ENCODE measurements at regions not wholly inside any gene's neighbourhood (a gene's known extent, or its start where the extent isn't known, plus 50 kb on each side); places are given as distances from the start of the nearest gene placed in this dataset.

DNA sequence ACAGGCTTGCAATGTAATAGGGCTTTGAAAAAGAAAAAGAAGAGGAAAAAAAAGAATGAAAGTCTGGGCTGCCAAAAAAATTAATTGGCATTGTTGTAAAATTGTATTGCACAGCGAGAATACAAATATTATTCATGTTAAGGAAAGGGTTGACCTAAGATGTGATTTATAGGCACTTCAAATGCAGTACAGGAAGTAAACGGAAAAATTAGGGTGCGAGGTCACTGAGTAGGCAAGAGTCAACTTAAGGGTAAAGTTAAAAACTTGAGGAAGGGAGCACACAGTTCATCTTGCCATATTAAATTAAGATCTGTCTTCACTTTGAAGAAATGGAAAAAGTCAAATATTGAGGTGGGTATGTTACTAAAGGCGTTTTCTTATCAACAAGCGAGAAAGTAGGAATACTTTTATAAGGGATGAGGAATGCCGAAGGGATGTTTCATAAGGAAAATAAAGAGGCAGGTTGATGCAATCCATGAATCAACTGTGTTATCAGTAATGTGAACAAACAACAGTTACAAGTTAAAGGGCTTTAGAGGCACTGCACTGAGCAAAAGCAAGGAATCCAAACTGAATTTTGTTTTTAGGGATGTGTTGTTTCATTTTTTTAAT lies 123.0 kb downstream of the WT1 start:
- DNase-seq, result no peak
- Histone ChIP-seq H3K4me2 (replicated peaks; ENCODE audit: extremely low read depth, low read length, poor library complexity, severe bottlenecking) (no peak overlapping the region), H2AFZ (ENCODE audit: insufficient read depth, low read depth, low read length, poor library complexity, severe bottlenecking) (no peak overlapping the region), H3K4me1 (ENCODE audit: control insufficient read depth in 1 of 2, insufficient read depth in 2 of 2, low read length in 2 of 2) (no peaks in the 10 kb centered on the region), H3K4me3 (replicated peaks in 1 of 3; ENCODE audit: low read depth in 2 of 3, low read length in 3 of 3) (no peak overlapping the region), H3K36me3 (replicated peaks in 1 of 2; ENCODE audit: control insufficient read depth in 1 of 2, insufficient read depth in 2 of 2, low read length in 2 of 2) (no peaks in the 10 kb centered on the region), H3K79me2 (ENCODE audit: insufficient read depth, low read length) (no peaks in the 10 kb centered on the region), H3K9me3 (replicated peaks in 1 of 2; ENCODE audit: control insufficient read depth in 1 of 2, insufficient read depth in 1 of 2, low read length in 2 of 2) (no peaks in the 10 kb centered on the region), H3K27me3 (ENCODE audit: control insufficient read depth in 2 of 2, insufficient read depth in 2 of 2, low read length in 2 of 2) (no peaks in the 10 kb centered on the region), H4K20me1 (ENCODE audit: insufficient read depth, low read length) (no peaks in the 10 kb centered on the region), H3K27ac (ENCODE audit: low read depth in 1 of 2, low read length in 2 of 2) (no peak overlapping the region), H3K9ac (ENCODE audit: insufficient read depth, low read length, poor library complexity, severe bottlenecking) (no peak overlapping the region)
- Mint-ChIP-seq H3K27ac (no peak overlapping the region), H3K9me3 (no peaks in the 10 kb centered on the region), H3K27me3 (ENCODE audit: low read depth in 3 of 3) (no peaks in the 10 kb centered on the region), H3K36me3 (no peaks in the 10 kb centered on the region), H3K4me3 (no peak overlapping the region), H3K4me1 (peaks cover 4% of the 10 kb centered on the region)
- TF ChIP-seq, protein P1, sequence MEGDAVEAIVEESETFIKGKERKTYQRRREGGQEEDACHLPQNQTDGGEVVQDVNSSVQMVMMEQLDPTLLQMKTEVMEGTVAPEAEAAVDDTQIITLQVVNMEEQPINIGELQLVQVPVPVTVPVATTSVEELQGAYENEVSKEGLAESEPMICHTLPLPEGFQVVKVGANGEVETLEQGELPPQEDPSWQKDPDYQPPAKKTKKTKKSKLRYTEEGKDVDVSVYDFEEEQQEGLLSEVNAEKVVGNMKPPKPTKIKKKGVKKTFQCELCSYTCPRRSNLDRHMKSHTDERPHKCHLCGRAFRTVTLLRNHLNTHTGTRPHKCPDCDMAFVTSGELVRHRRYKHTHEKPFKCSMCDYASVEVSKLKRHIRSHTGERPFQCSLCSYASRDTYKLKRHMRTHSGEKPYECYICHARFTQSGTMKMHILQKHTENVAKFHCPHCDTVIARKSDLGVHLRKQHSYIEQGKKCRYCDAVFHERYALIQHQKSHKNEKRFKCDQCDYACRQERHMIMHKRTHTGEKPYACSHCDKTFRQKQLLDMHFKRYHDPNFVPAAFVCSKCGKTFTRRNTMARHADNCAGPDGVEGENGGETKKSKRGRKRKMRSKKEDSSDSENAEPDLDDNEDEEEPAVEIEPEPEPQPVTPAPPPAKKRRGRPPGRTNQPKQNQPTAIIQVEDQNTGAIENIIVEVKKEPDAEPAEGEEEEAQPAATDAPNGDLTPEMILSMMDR (IDR thresholded peaks at IDR 0.05), result no peak
- intact Hi-C loops (cut with micrococcal nuclease), result no loop called here
- 100% methylated on average over 1 of the region's 6 CpGs for WGBS (ENCODE audit: insufficient coverage)

DNA sequence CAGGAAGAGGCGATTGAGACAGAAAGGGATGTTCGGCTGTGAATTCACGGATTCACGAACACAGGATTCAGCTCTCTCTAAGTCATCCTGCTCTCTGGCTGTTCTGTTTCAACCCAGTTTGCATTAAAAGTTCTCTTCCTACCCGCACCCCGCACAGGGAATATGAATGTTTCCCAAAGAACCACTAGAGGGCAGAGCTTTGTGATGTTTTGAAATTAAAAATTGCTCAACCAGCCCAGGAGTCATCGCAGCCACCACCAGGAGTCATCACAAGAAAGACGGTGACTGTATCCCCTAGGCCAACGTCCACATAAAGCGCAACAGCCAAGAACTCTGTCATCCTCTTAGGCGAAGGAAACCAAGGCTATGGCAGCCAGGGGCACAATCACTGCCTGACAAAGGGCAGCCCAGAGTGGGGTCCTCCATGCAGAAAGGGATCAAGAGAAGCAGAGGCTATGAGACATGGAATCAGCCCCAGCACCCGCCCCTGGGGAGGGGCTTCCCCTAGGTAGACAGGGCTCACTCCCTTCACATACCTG lies 122.4 kb downstream of the WT1 start:
- no peak overlapping the region for H3K27ac ChIP-seq (ENCODE audit: low read depth in 1 of 2, low read length in 2 of 2)
- no peaks in the 10 kb centered on the region for H3K79me2 ChIP-seq (ENCODE audit: insufficient read depth, low read length)
- H3K36me3 ChIP-seq (replicated peaks in 1 of 2; ENCODE audit: control insufficient read depth in 1 of 2, insufficient read depth in 2 of 2, low read length in 2 of 2), result no peaks in the 10 kb centered on the region
- H3K27ac Mint-ChIP-seq, result no peak overlapping the region
- H3K27me3 Mint-ChIP-seq (ENCODE audit: low read depth in 3 of 3), result no peaks in the 10 kb centered on the region
- DNase-seq, result peak; percentile 58 to 79 (median 69)
- TF ChIP-seq, protein P1 (IDR thresholded peaks at IDR 0.05), result peak; percentile 79
- H3K9me3 ChIP-seq (replicated peaks in 1 of 2; ENCODE audit: control insufficient read depth in 1 of 2, insufficient read depth in 1 of 2, low read length in 2 of 2), result no peaks in the 10 kb centered on the region
- no peak overlapping the region for H2AFZ ChIP-seq (ENCODE audit: insufficient read depth, low read depth, low read length, poor library complexity, severe bottlenecking)
- no peak overlapping the region for H3K4me2 ChIP-seq (replicated peaks; ENCODE audit: extremely low read depth, low read length, poor library complexity, severe bottlenecking)
- no peak overlapping the region for H3K4me3 Mint-ChIP-seq
- intact Hi-C loops (cut with micrococcal nuclease), result no loop called here
- H3K9me3 Mint-ChIP-seq, result no peaks in the 10 kb centered on the region
- H3K4me1 Mint-ChIP-seq, result peaks cover 4% of the 10 kb centered on the region
- no peaks in the 10 kb centered on the region for H4K20me1 ChIP-seq (ENCODE audit: insufficient read depth, low read length)
- 55% methylated on average over 9 of the region's 12 CpGs for WGBS (ENCODE audit: insufficient coverage)
- no peaks in the 10 kb centered on the region for H3K4me1 ChIP-seq (ENCODE audit: control insufficient read depth in 1 of 2, insufficient read depth in 2 of 2, low read length in 2 of 2)
- no peaks in the 10 kb centered on the region for H3K36me3 Mint-ChIP-seq
- H3K27me3 ChIP-seq (ENCODE audit: control insufficient read depth in 2 of 2, insufficient read depth in 2 of 2, low read length in 2 of 2), result no peaks in the 10 kb centered on the region
- no peak overlapping the region for H3K9ac ChIP-seq (ENCODE audit: insufficient read depth, low read length, poor library complexity, severe bottlenecking)
- H3K4me3 ChIP-seq (replicated peaks in 1 of 3; ENCODE audit: low read depth in 2 of 3, low read length in 3 of 3), result no peak overlapping the region
